WERI-Rb-1 (cell line): ENCODE measurements at regions not wholly inside any gene's neighbourhood (a gene's known extent, or its start where the extent isn't known, plus 50 kb on each side); places are given as distances from the start of the nearest gene placed in this dataset.
"Not testable (repeated sequence)": the region's sequence is repeated elsewhere in the genome, so short reads cannot be mapped to it uniquely, and the experiment has no call there.

Experiments used
- DNase-seq: peaks from one replicate; pipeline ENCODE4 v3.0.0-alpha.2; 2020
- H3K27ac ChIP-seq: fragments of 250-450 bp; sonication (Bioruptor Pico); 2 replicates; pipeline ENCODE4 v1.5.1; 2020; ENCODE audit warnings: mild to moderate bottlenecking, moderate library complexity
- H3K27me3 ChIP-seq: fragments of 250-450 bp; sonication (Bioruptor Pico); 2 replicates; pipeline ENCODE4 v1.5.1; 2021; ENCODE audit warnings: mild to moderate bottlenecking, low read depth, moderate library complexity; ENCODE audit not compliant: insufficient read depth, severe bottlenecking
- H3K36me3 ChIP-seq: fragments of 250-450 bp; sonication (Bioruptor Pico); 2 replicates; pipeline ENCODE4 v1.5.1; 2020; ENCODE audit warnings: mild to moderate bottlenecking, moderate library complexity
- H3K4me3 ChIP-seq: 2 replicates; pipeline ENCODE4 v1.5.1; 2011; ENCODE audit warnings: low read depth, mild to moderate bottlenecking, control low read depth, low read length
- H3K9me3 ChIP-seq: fragments of 250-450 bp; sonication (Bioruptor Pico); 2 replicates; pipeline ENCODE4 v1.5.1; 2021; ENCODE audit warnings: mild to moderate bottlenecking, moderate library complexity; ENCODE audit not compliant: severe bottlenecking
- CTCF ChIP-seq: IDR thresholded peaks from 2 replicates; pipeline ENCODE4 v1.5.1; 2011; ENCODE audit warnings: low read depth, mild to moderate bottlenecking, control low read depth, inconsistent platforms, low read length

GRCh38 chr22:16699326-16699725 is 106.7 kb upstream of the CCT8L2 start:
- peaks cover 10% of the 10 kb centered on the region for H3K27me3 ChIP-seq
- no peak overlapping the region for H3K4me3 ChIP-seq
- H3K9me3 ChIP-seq = no peaks in the 10 kb centered on the region
- no peak overlapping the region for H3K27ac ChIP-seq
- no peaks in the 10 kb centered on the region for H3K36me3 ChIP-seq
- DNase-seq = no peak
- TF ChIP-seq CTCF = no peak

GRCh38 chr22:16697492-16698044 is 105.0 kb upstream of the CCT8L2 start:
- H3K9me3 ChIP-seq, DNase-seq, H3K27me3 ChIP-seq, H3K4me3 ChIP-seq, H3K27ac ChIP-seq, H3K36me3 ChIP-seq: not testable (repeated sequence)

GRCh38 chr22:16696900-16697299 is 104.3 kb upstream of the CCT8L2 start:
- not testable (repeated sequence) for H3K9me3 ChIP-seq, H3K36me3 ChIP-seq

GRCh38 chr22:16695261-16695660 is 102.7 kb upstream of the CCT8L2 start:
- no peak for DNase-seq

More at GRCh38 chr22:16696900-16697299, 104.3 kb upstream of the CCT8L2 start:
- not testable (repeated sequence) for DNase-seq, H3K27ac ChIP-seq, H3K27me3 ChIP-seq, H3K4me3 ChIP-seq

GRCh38 chr22:16693747-16694146 is 101.1 kb upstream of the CCT8L2 start:
- H3K36me3 ChIP-seq, DNase-seq, H3K9me3 ChIP-seq, H3K27ac ChIP-seq, H3K27me3 ChIP-seq, H3K4me3 ChIP-seq: not testable (repeated sequence)
- 0 out of 2 replicates have a peak, but pooled peaks have one; percentile 7 for TF ChIP-seq CTCF

More at GRCh38 chr22:16695261-16695660, 102.7 kb upstream of the CCT8L2 start:
- Histone ChIP-seq H3K27ac (no peak overlapping the region), H3K9me3 (no peaks in the 10 kb centered on the region), H3K36me3 (no peaks in the 10 kb centered on the region), H3K27me3 (peaks cover 6% of the 10 kb centered on the region), H3K4me3 (no peak overlapping the region)
- no peak for TF ChIP-seq CTCF

- H3K36me3 ChIP-seq, DNase-seq, H3K9me3 ChIP-seq, H3K27ac ChIP-seq, H3K4me3 ChIP-seq, H3K27me3 ChIP-seq: not testable (repeated sequence)
Measured at GRCh38 chr22:16689358-16689757, 96.7 kb upstream of the CCT8L2 start.

- not testable (repeated sequence) for H3K9me3 ChIP-seq, H3K27ac ChIP-seq, DNase-seq, H3K36me3 ChIP-seq, H3K4me3 ChIP-seq
- peaks cover 14% of the 10 kb centered on the region for H3K27me3 ChIP-seq
Measured at GRCh38 chr22:16681290-16681689, 88.7 kb upstream of the CCT8L2 start.

- not testable (repeated sequence) for DNase-seq, H3K9me3 ChIP-seq, H3K27ac ChIP-seq
Measured at GRCh38 chr22:16680209-16680899, 87.7 kb upstream of the CCT8L2 start.

GRCh38 chr22:16679191-16679834 is 86.7 kb upstream of the CCT8L2 start:
- not testable (repeated sequence) for H3K27ac ChIP-seq, H3K36me3 ChIP-seq, H3K9me3 ChIP-seq, DNase-seq, H3K4me3 ChIP-seq
- H3K27me3 ChIP-seq = peaks cover 11% of the 10 kb centered on the region

More at GRCh38 chr22:16680209-16680899, 87.7 kb upstream of the CCT8L2 start:
- H3K27me3 ChIP-seq = peaks cover 16% of the 10 kb centered on the region
- H3K36me3 ChIP-seq, H3K4me3 ChIP-seq: not testable (repeated sequence)

- H3K27ac ChIP-seq, DNase-seq, H3K36me3 ChIP-seq, H3K4me3 ChIP-seq, H3K9me3 ChIP-seq: not testable (repeated sequence)
- peaks cover 11% of the 10 kb centered on the region for H3K27me3 ChIP-seq
Measured at GRCh38 chr22:16673433-16673832, 80.8 kb upstream of the CCT8L2 start.

GRCh38 chr22:16665610-16666009 is 73.0 kb upstream of the CCT8L2 start:
- H3K36me3 ChIP-seq = not testable (repeated sequence)

More at GRCh38 chr22:16665610-16666009, 73.0 kb upstream of the CCT8L2 start:
- H3K9me3 ChIP-seq, H3K4me3 ChIP-seq, H3K27ac ChIP-seq, H3K27me3 ChIP-seq, DNase-seq: not testable (repeated sequence)
